BLaER1 treated with 17β-estradiol and CSF1 and Interleukin-3, amounts not matched to agents 10 nM and 100 nM (cell line): ENCODE measurements at regions not wholly inside any gene's neighbourhood (a gene's known extent, or its start where the extent isn't known, plus 50 kb on each side); places are given as distances from the start of the nearest gene placed in this dataset.

Source experiments
- H3K27ac ChIP-seq, 11 experiments: shearing (Covaris generic); formaldehyde crosslinking; 2 replicates each; pipeline ENCODE4 v1.8.1; 2022
- H3K27me3 ChIP-seq, 11 experiments: shearing (Covaris generic); formaldehyde crosslinking; 2 replicates each; pipeline ENCODE4 v1.8.1; 2022
- H3K36me3 ChIP-seq, 11 experiments: shearing (Covaris generic); formaldehyde crosslinking; 2 replicates each; pipeline ENCODE4 v1.8.1; 2022
- H3K4me1 ChIP-seq, 10 experiments: shearing (Covaris generic); formaldehyde crosslinking; 2 replicates each; pipeline ENCODE4 v1.8.1; 2022
- H3K4me2 ChIP-seq, 11 experiments: shearing (Covaris generic); formaldehyde crosslinking; 2 replicates each; pipeline ENCODE4 v1.8.1; 2022
- H3K4me3 ChIP-seq, 10 experiments: shearing (Covaris generic); formaldehyde crosslinking; 2 replicates each; pipeline ENCODE4 v1.8.1; 2022
- H3K9ac ChIP-seq, 11 experiments: shearing (Covaris generic); formaldehyde crosslinking; 2 replicates each; pipeline ENCODE4 v1.8.1; 2022
- H3K9me3 ChIP-seq, 11 experiments: shearing (Covaris generic); formaldehyde crosslinking; replicated peaks in 1 of 11; 2 replicates each; pipeline ENCODE4 v1.8.1; 2022
- H4K20me1 ChIP-seq, 11 experiments: shearing (Covaris generic); formaldehyde crosslinking; 2 replicates each; pipeline ENCODE4 v1.8.1; 2022
- Cebpa-rat ChIP-seq, 11 experiments: shearing (Covaris generic); IDR thresholded peaks; 2 replicates each; pipeline ENCODE4 v1.8.1; 2022

GRCh38 chr10:57457972-57458512 is 809.7 kb downstream of the IPMK start:
- Histone ChIP-seq H3K4me3 (no peak overlapping the region), H3K4me2 (no peak overlapping the region), H3K27me3 (no peaks in the 10 kb centered on the region), H3K9me3 (no peaks in the 10 kb centered on the region), H3K4me1 (no peaks in the 10 kb centered on the region), H3K27ac (no peak overlapping the region), H3K9ac (no peak overlapping the region), H4K20me1 (no peaks in the 10 kb centered on the region), H3K36me3 (no peaks in the 10 kb centered on the region)
- TF ChIP-seq Cebpa-rat (IDR thresholded peaks at IDR 0.05): no peak

GRCh38 chr10:57430376-57430775 is 837.3 kb downstream of the IPMK start:
- H3K36me3 ChIP-seq: no peaks in the 10 kb centered on the region
- H3K9ac ChIP-seq: no peak overlapping the region
- H3K4me1 ChIP-seq: no peaks in the 10 kb centered on the region
- no peak overlapping the region for H3K4me2 ChIP-seq
- H3K27me3 ChIP-seq: no peaks in the 10 kb centered on the region
- no peak for TF ChIP-seq Cebpa-rat (IDR thresholded peaks at IDR 0.05)
- no peaks in the 10 kb centered on the region for H3K9me3 ChIP-seq
- no peak overlapping the region for H3K27ac ChIP-seq
- H3K4me3 ChIP-seq: no peak overlapping the region
- H4K20me1 ChIP-seq: no peaks in the 10 kb centered on the region

GRCh38 chr10:57420881-57421280 is 846.8 kb downstream of the IPMK start:
- Histone ChIP-seq H3K9ac (no peak overlapping the region), H3K4me2 (no peak overlapping the region), H3K9me3 (no peaks in the 10 kb centered on the region), H3K27me3 (no peaks in the 10 kb centered on the region), H3K4me3 (no peak overlapping the region), H3K4me1 (no peaks in the 10 kb centered on the region), H3K27ac (no peak overlapping the region), H3K36me3 (no peaks in the 10 kb centered on the region), H4K20me1 (no peaks in the 10 kb centered on the region)
- no peak for TF ChIP-seq Cebpa-rat (IDR thresholded peaks at IDR 0.05)

GRCh38 chr10:57418476-57418875 is 849.2 kb downstream of the IPMK start:
- H3K27ac ChIP-seq: no peak overlapping the region
- no peaks in the 10 kb centered on the region for H3K27me3 ChIP-seq
- no peak overlapping the region for H3K9ac ChIP-seq
- H3K36me3 ChIP-seq: no peaks in the 10 kb centered on the region
- H3K4me2 ChIP-seq: no peak overlapping the region
- H3K9me3 ChIP-seq: no peaks in the 10 kb centered on the region
- no peaks in the 10 kb centered on the region for H3K4me1 ChIP-seq
- no peaks in the 10 kb centered on the region for H4K20me1 ChIP-seq
- TF ChIP-seq Cebpa-rat (IDR thresholded peaks at IDR 0.05): peak in 1 of 11 experiments; percentile 63; a peak in 3 of 22 replicates
- H3K4me3 ChIP-seq: no peak overlapping the region

- Histone ChIP-seq H3K27ac (no peak overlapping the region), H3K36me3 (no peaks in the 10 kb centered on the region), H3K9ac (no peak overlapping the region), H3K9me3 (no peaks in the 10 kb centered on the region), H3K27me3 (no peaks in the 10 kb centered on the region), H4K20me1 (no peaks in the 10 kb centered on the region), H3K4me3 (no peak overlapping the region), H3K4me2 (no peak overlapping the region), H3K4me1 (no peaks in the 10 kb centered on the region)
- TF ChIP-seq Cebpa-rat (IDR thresholded peaks at IDR 0.05): no peak
These were observed 871.8 kb downstream of the IPMK start for GRCh38 chr10:57395923-57396322.

- H3K4me3 ChIP-seq: no peak overlapping the region
- no peak for TF ChIP-seq Cebpa-rat (IDR thresholded peaks at IDR 0.05)
- H3K9me3 ChIP-seq: no peaks in the 10 kb centered on the region
These were observed 900.3 kb downstream of the IPMK start for GRCh38 chr10:57367412-57367811.

GRCh38 chr10:57362811-57363210 is 904.9 kb downstream of the IPMK start:
- Histone ChIP-seq H3K9ac (no peak overlapping the region), H3K4me2 (peak overlapping the region in 2 of 11 experiments; percentile 5 to 14; a peak in 1 of 22 replicates), H4K20me1 (no peaks in the 10 kb centered on the region), H3K36me3 (no peaks in the 10 kb centered on the region), H3K27ac (no peak overlapping the region), H3K27me3 (no peaks in the 10 kb centered on the region), H3K9me3 (no peaks in the 10 kb centered on the region), H3K4me1 (peaks cover 0 to 5% (median 0%) of the 10 kb centered on the region in 10 experiments; a peak in 2 of 20 replicates), H3K4me3 (no peak overlapping the region)
- TF ChIP-seq Cebpa-rat (IDR thresholded peaks at IDR 0.05): no peak

More at GRCh38 chr10:57367412-57367811, 900.3 kb downstream of the IPMK start:
- Histone ChIP-seq H3K9ac (no peak overlapping the region), H4K20me1 (no peaks in the 10 kb centered on the region), H3K27ac (no peak overlapping the region), H3K4me2 (no peak overlapping the region), H3K27me3 (no peaks in the 10 kb centered on the region), H3K4me1 (peaks cover 0 to 5% (median 0%) of the 10 kb centered on the region in 10 experiments; a peak in 2 of 20 replicates), H3K36me3 (no peaks in the 10 kb centered on the region)

- Histone ChIP-seq H3K9me3 (no peaks in the 10 kb centered on the region; a peak in 1 of 22 replicates), H3K4me2 (no peak overlapping the region), H3K27me3 (no peaks in the 10 kb centered on the region), H3K36me3 (no peaks in the 10 kb centered on the region), H3K9ac (no peak overlapping the region), H4K20me1 (no peaks in the 10 kb centered on the region), H3K27ac (no peak overlapping the region), H3K4me1 (no peaks in the 10 kb centered on the region), H3K4me3 (no peak overlapping the region)
- TF ChIP-seq Cebpa-rat (IDR thresholded peaks at IDR 0.05): no peak
These were observed 914.2 kb downstream of the IPMK start for GRCh38 chr10:57353403-57354003.

GRCh38 chr10:57351076-57351475 is 916.6 kb downstream of the IPMK start:
- Histone ChIP-seq H3K27ac (no peak overlapping the region), H3K4me3 (no peak overlapping the region), H3K4me2 (no peak overlapping the region), H3K36me3 (no peaks in the 10 kb centered on the region), H3K4me1 (no peaks in the 10 kb centered on the region), H3K9me3 (no peaks in the 10 kb centered on the region; a peak in 1 of 22 replicates), H3K27me3 (no peaks in the 10 kb centered on the region), H4K20me1 (no peaks in the 10 kb centered on the region), H3K9ac (no peak overlapping the region)
- no peak for TF ChIP-seq Cebpa-rat (IDR thresholded peaks at IDR 0.05)

- TF ChIP-seq Cebpa-rat (IDR thresholded peaks at IDR 0.05): no peak
These were observed 926.4 kb downstream of the IPMK start for GRCh38 chr10:57341294-57341693.

More at GRCh38 chr10:57341294-57341693, 926.4 kb downstream of the IPMK start:
- H4K20me1 ChIP-seq: no peaks in the 10 kb centered on the region
- no peak overlapping the region for H3K27ac ChIP-seq
- no peaks in the 10 kb centered on the region for H3K27me3 ChIP-seq
- H3K9ac ChIP-seq: no peak overlapping the region
- no peak overlapping the region for H3K4me2 ChIP-seq
- H3K4me3 ChIP-seq: no peak overlapping the region
- 0 out of 22 replicates have a peak, but pooled peaks cover 0 to 4% (median 0%) of the 10 kb centered on the region in 11 experiments for H3K36me3 ChIP-seq
- H3K4me1 ChIP-seq: no peaks in the 10 kb centered on the region
- peaks cover 26 to 33% (median 30%) of the 10 kb centered on the region in 11 experiments for H3K9me3 ChIP-seq
